Endothelial cell of umbilical vein (primary cell): ENCODE measurements at regions not wholly inside any gene's neighbourhood (a gene's known extent, or its start where the extent isn't known, plus 50 kb on each side); places are given as distances from the start of the nearest gene placed in this dataset.

ENCODE experiments used
- BruUV-seq: library from RNA; stranded (reverse); fragments of 400-500 nt; replicated peaks from 2 replicates; lab custom pipeline; 2021; lab: Mats Ljungman, UMichigan
- CTCF ChIA-PET: fragments of 300-600, 350-600 bp; sonication (Branson Sonifier 250); formaldehyde crosslinking; loops from one replicate; lab custom pipeline; 2021; ENCODE audit warnings: antibody characterized with exemption, inconsistent platforms; lab: Charles Lee
- POLR2A ChIA-PET: fragments of 300-600, 350-600 bp; sonication (Branson Sonifier 250); formaldehyde crosslinking; loops from one replicate; lab custom pipeline; 2021; ENCODE audit warnings: antibody characterized with exemption, inconsistent platforms; lab: Charles Lee
- DNase-seq: peaks from one replicate; pipeline ENCODE4 v3.0.0-alpha.2; 2011; ENCODE audit warnings: low read depth, low spot score
- FAIRE-seq: peaks from 2 replicates; lab custom pipeline; 2011; peaks lifted over from hg19 to GRCh38; lab: Jason Lieb, UNC
- H2AFZ ChIP-seq: 2 replicates; pipeline ENCODE4 v1.6.0; 2012; ENCODE audit warnings: low read depth, low read length, control low read depth, inconsistent platforms
- H3K27ac ChIP-seq: 2 replicates; pipeline ENCODE4 v1.5.1; 2011; ENCODE audit warnings: low read depth, mild to moderate bottlenecking, control low read depth, low read length, moderate library complexity; ENCODE audit not compliant: insufficient read depth
- H3K27me3 ChIP-seq, 2 experiments: 2 replicates each; pipeline versions ENCODE4 v1.6.0 to v1.6.1; 2011; ENCODE audit warnings: low read length in 2 of 2, mixed read lengths in 1 of 2; ENCODE audit not compliant: control insufficient read depth in 2 of 2, insufficient read depth in 2 of 2
- H3K36me3 ChIP-seq, 2 experiments: 2 replicates in 1 of 2; 3 replicates in 1 of 2; pipeline ENCODE4 v1.5.1; 2011; ENCODE audit warnings: low read length in 2 of 2, mild to moderate bottlenecking in 1 of 2, moderate library complexity in 1 of 2; ENCODE audit not compliant: control insufficient read depth in 2 of 2, insufficient read depth in 2 of 2; ENCODE audit errors: extremely low read depth in 1 of 2
- H3K4me1 ChIP-seq: 3 replicates; pipeline ENCODE4 v1.5.1; 2011; ENCODE audit warnings: mild to moderate bottlenecking, low read length; ENCODE audit not compliant: control insufficient read depth, insufficient read depth; ENCODE audit errors: extremely low read depth
- H3K4me2 ChIP-seq: 2 replicates; pipeline ENCODE4 v1.6.1; 2011; ENCODE audit warnings: low read length, control low read depth, mixed read lengths; ENCODE audit not compliant: insufficient read depth
- H3K4me3 ChIP-seq, 3 experiments: fragments of 200-600 bp in 1 of 3; sonication (generic), shearing (Covaris generic) in 1 of 3; replicated peaks in 1 of 3; 2 replicates each; pipeline ENCODE4 v1.5.1; 2011 to 2016; ENCODE audit warnings: control low read depth in 3 of 3, low read length in 3 of 3, mild to moderate bottlenecking in 2 of 3, inconsistent platforms in 1 of 3, low read depth in 1 of 3, moderate library complexity in 1 of 3; ENCODE audit not compliant: insufficient read depth in 1 of 3
- H3K79me2 ChIP-seq: 2 replicates; pipeline ENCODE4 v1.6.0; 2012; ENCODE audit warnings: low read length, inconsistent platforms; ENCODE audit not compliant: control insufficient read depth, insufficient read depth
- H3K9ac ChIP-seq: replicated peaks from 2 replicates; pipeline ENCODE3; 2011; ENCODE audit warnings: low read length, control low read depth; ENCODE audit not compliant: insufficient read depth; ENCODE audit errors: extremely low read depth
- H3K9me1 ChIP-seq: replicated peaks from 3 replicates; pipeline ENCODE4 v1.6.0; 2011; ENCODE audit warnings: mild to moderate bottlenecking, low read length; ENCODE audit not compliant: control insufficient read depth, insufficient read depth; ENCODE audit errors: extremely low read depth
- H3K9me3 ChIP-seq: replicated peaks from 2 replicates; pipeline ENCODE4 v1.5.1; 2012; ENCODE audit warnings: low read length, inconsistent platforms; ENCODE audit not compliant: control insufficient read depth, insufficient read depth
- H4K20me1 ChIP-seq: replicated peaks from 2 replicates; pipeline ENCODE3; 2011; ENCODE audit warnings: mild to moderate bottlenecking, low read length; ENCODE audit not compliant: control insufficient read depth, insufficient read depth; ENCODE audit errors: extremely low read depth
- CTCF ChIP-seq, 2 donors: IDR thresholded peaks; 1 replicate in 1 of 2; 2 replicates in 1 of 2; pipeline ENCODE4 v1.5.1; 2011; ENCODE audit warnings: low read length in 2 of 2, mild to moderate bottlenecking in 2 of 2, moderate library complexity in 2 of 2, control low read depth in 1 of 2, inconsistent platforms in 1 of 2, low read depth in 1 of 2; ENCODE audit not compliant: insufficient read depth in 1 of 2; ENCODE audit errors: extremely low read depth in 1 of 2
- EZH2 ChIP-seq: IDR thresholded peaks from 2 replicates; pipeline ENCODE4 v1.6.1; 2012; ENCODE audit warnings: borderline replicate concordance, low read depth, mild to moderate bottlenecking, moderate library complexity, low read length, inconsistent platforms; ENCODE audit not compliant: severe bottlenecking
- FOS ChIP-seq: IDR thresholded peaks from 2 replicates; pipeline ENCODE4 v1.6.1; 2011; ENCODE audit warnings: mild to moderate bottlenecking, low read length, moderate library complexity, borderline replicate concordance; ENCODE audit not compliant: insufficient read depth
- GATA2 ChIP-seq: IDR thresholded peaks from 2 replicates; pipeline ENCODE4 v1.7.0; 2011; ENCODE audit warnings: low read depth, mild to moderate bottlenecking, moderate library complexity, mixed read lengths, low read length; ENCODE audit not compliant: insufficient read length, insufficient read depth
- JUN ChIP-seq: IDR thresholded peaks from 2 replicates; pipeline ENCODE4 v1.6.1; 2011; ENCODE audit warnings: borderline replicate concordance, low read depth; ENCODE audit not compliant: insufficient read length, insufficient read depth
- MAX ChIP-seq: IDR thresholded peaks from 2 replicates; pipeline ENCODE4 v1.6.1; 2011; ENCODE audit not compliant: insufficient read depth, insufficient read length
- MYC ChIP-seq: IDR thresholded peaks from one replicate; pipeline ENCODE4 v1.6.1; 2011; ENCODE audit warnings: mild to moderate bottlenecking, low read depth, low read length
- POLR2A ChIP-seq: IDR thresholded peaks from 2 replicates; pipeline ENCODE4 v1.6.1; 2012; ENCODE audit warnings: low read depth, mild to moderate bottlenecking, control low read depth, low read length
- POLR2AphosphoS5 ChIP-seq: IDR thresholded peaks from 2 replicates; pipeline ENCODE4 v1.6.1; 2012; ENCODE audit warnings: low read depth, mild to moderate bottlenecking, control low read depth, low read length, moderate library complexity; ENCODE audit not compliant: insufficient read depth
- dilution Hi-C: fragments of 300-500 bp; cut with MboI; formaldehyde crosslinking; loops from one replicate; pipeline ENCODE4 v1.15.0; 2019; ENCODE audit warnings: low sequenced_read_pairs; ENCODE audit not compliant: extremely low pct_ligation_motif_present
- intact Hi-C: fragments of 100-400 bp; cut with micrococcal nuclease; formaldehyde crosslinking; loops from one replicate; pipeline ENCODE4 v1.10.0; 2022

DNA sequence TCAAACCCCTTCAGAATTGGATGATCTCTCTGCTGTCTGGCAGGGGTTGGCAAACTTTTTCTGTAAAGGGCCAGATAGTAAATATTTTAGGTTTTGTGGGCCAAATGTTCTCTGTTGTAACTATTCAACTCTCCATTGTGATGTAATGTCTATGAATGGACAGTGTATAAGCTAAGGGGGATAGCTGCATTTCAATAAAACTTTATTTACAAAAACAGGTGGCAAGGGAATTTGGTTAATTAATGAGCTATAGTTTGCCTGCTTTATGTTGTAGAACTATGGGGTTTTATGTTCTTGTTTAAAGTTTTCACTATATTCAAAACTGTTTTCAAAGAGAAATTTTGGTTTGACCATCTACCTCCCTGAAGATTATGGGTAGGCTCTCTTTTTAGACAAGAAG is 182.1 kb upstream of the CITED2 start:
- DNase-seq (no peak), FAIRE-seq (no peak)
- no peak overlapping the region for H3K27ac ChIP-seq
- H3K4me1 ChIP-seq: no peaks in the 10 kb centered on the region
- no TSS peak for BruUV-seq
- ChIA-PET POLR2A (no interaction called here), CTCF (interaction anchor here (1.8 kb wide), 1 partner anchor 10 kb away, joined by 4 read pairs; no protein-coding TSS in a partner anchor)
- H3K79me2 ChIP-seq: no peaks in the 10 kb centered on the region
- dilution Hi-C loops (no loop called here), intact Hi-C loops (no loop called here)
- TF ChIP-seq JUN (no peak), POLR2AphosphoS5 (no peak), CTCF (IDR thresholded peaks at IDR 0.05; ENCODE audit: extremely low read depth in 1 of 2, insufficient read depth in 1 of 2, low read depth in 1 of 2, low read length in 2 of 2) (no peak), POLR2A (no peak), EZH2 (no peak), GATA2 (no peak), FOS (no peak), MAX (no peak), MYC (no peak)
- no peak overlapping the region for H3K4me3 ChIP-seq
- H3K9me3 ChIP-seq: no peaks in the 10 kb centered on the region
- H3K27me3 ChIP-seq: no peaks in the 10 kb centered on the region
- H3K9me1 ChIP-seq: no peaks in the 10 kb centered on the region
- H2AFZ ChIP-seq: no peak overlapping the region
- no peak overlapping the region for H3K9ac ChIP-seq
- no peaks in the 10 kb centered on the region for H4K20me1 ChIP-seq
- no peak overlapping the region for H3K4me2 ChIP-seq
- no peaks in the 10 kb centered on the region for H3K36me3 ChIP-seq
